Fibroblast of lung (primary cell): ENCODE measurements at regions not wholly inside any gene's neighbourhood (a gene's known extent, or its start where the extent isn't known, plus 50 kb on each side); places are given as distances from the start of the nearest gene placed in this dataset.

Experiments used
- EZH2 ChIP-seq: IDR thresholded peaks from 2 replicates; pipeline ENCODE4 v1.5.1; 2012; ENCODE audit warnings: low read length, control low read depth, mild to moderate bottlenecking; ENCODE audit errors: missing control alignments
- TF ChIP-seq, protein P1 (sequence below), 2 donors: IDR thresholded peaks in 1 of 2; conservative IDR thresholded peaks in 1 of 2; 1 replicate in 1 of 2; 2 replicates in 1 of 2; pipeline ENCODE4 v1.5.1; 2011 to 2012; ENCODE audit warnings: low read length in 2 of 2, control low read depth in 1 of 2, inconsistent platforms in 1 of 2, low read depth in 1 of 2, mild to moderate bottlenecking in 1 of 2

DNA sequence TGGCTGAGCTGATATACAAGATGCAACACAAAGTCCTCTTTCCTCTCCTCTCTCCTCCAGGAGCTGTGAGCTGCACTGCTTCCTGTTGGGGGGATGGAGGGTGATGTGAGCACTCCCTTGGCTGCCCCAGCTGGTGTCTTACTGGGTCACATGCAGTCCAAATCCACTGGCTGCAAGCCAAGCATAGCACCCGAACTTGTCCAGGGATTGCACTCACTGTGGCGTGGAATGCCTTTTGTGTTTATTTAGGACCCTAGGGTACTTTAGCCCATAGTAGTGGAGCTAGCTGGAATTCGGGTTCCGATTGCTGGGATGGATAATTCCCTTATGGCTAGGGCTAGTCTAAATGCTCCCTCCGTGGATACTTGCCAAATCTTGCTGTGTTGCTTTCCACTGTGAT lies 424.9 kb upstream of the SYT1 start:
- TF ChIP-seq, protein P1, sequence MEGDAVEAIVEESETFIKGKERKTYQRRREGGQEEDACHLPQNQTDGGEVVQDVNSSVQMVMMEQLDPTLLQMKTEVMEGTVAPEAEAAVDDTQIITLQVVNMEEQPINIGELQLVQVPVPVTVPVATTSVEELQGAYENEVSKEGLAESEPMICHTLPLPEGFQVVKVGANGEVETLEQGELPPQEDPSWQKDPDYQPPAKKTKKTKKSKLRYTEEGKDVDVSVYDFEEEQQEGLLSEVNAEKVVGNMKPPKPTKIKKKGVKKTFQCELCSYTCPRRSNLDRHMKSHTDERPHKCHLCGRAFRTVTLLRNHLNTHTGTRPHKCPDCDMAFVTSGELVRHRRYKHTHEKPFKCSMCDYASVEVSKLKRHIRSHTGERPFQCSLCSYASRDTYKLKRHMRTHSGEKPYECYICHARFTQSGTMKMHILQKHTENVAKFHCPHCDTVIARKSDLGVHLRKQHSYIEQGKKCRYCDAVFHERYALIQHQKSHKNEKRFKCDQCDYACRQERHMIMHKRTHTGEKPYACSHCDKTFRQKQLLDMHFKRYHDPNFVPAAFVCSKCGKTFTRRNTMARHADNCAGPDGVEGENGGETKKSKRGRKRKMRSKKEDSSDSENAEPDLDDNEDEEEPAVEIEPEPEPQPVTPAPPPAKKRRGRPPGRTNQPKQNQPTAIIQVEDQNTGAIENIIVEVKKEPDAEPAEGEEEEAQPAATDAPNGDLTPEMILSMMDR (conservative IDR thresholded peaks at IDR 0.05 in 1 of 2, IDR thresholded peaks at IDR 0.05 in 1 of 2; ENCODE audit: low read depth in 1 of 2, low read length in 2 of 2), result no peak
- TF ChIP-seq EZH2, result no peak
